ENCODE measurements at regions not wholly inside any gene's neighbourhood (a gene's known extent, or its start where the extent isn't known, plus 50 kb on each side); places are given as distances from the start of the nearest gene placed in this dataset.

DNA sequence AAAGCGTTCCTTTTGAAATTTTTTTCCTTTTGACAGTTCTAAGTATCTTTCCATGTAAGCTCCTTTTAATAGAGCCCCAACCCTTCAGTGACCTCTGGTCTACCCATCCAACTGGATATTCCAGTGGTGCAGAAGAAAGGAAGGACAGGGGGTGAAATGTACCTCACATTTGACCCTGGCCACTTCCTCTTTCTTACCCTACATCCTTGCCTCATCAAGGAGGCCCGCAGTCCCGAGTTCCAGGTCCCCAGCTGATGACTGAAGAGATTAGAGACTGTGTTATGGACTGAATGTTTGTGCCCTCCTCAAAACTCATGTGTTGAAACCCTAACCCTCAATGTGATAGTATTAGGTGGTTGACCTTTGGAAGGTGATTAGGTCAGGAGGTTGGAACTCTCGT is 158.1 kb downstream of the RBM43 start:
- TF ChIP-seq SMAD4 (CRISPR knock-in tag; IDR thresholded peaks at IDR 0.05) (no peak), NR1H2 (CRISPR knock-in tag; IDR thresholded peaks at IDR 0.05) (no peak), NFE2L1 (CRISPR knock-in tag; IDR thresholded peaks at IDR 0.05) (no peak)
- TF ChIP-seq, protein P1, sequence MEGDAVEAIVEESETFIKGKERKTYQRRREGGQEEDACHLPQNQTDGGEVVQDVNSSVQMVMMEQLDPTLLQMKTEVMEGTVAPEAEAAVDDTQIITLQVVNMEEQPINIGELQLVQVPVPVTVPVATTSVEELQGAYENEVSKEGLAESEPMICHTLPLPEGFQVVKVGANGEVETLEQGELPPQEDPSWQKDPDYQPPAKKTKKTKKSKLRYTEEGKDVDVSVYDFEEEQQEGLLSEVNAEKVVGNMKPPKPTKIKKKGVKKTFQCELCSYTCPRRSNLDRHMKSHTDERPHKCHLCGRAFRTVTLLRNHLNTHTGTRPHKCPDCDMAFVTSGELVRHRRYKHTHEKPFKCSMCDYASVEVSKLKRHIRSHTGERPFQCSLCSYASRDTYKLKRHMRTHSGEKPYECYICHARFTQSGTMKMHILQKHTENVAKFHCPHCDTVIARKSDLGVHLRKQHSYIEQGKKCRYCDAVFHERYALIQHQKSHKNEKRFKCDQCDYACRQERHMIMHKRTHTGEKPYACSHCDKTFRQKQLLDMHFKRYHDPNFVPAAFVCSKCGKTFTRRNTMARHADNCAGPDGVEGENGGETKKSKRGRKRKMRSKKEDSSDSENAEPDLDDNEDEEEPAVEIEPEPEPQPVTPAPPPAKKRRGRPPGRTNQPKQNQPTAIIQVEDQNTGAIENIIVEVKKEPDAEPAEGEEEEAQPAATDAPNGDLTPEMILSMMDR (IDR thresholded peaks at IDR 0.05): no peak
- TF ChIP-seq, protein P2, sequence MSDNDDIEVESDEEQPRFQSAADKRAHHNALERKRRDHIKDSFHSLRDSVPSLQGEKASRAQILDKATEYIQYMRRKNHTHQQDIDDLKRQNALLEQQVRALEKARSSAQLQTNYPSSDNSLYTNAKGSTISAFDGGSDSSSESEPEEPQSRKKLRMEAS (CRISPR knock-in tag; IDR thresholded peaks at IDR 0.05): no peak

Measured in WTC11 (cell line).